Prostate gland (tissue), 2 donors: ENCODE measurements at regions not wholly inside any gene's neighbourhood (a gene's known extent, or its start where the extent isn't known, plus 50 kb on each side); places are given as distances from the start of the nearest gene placed in this dataset.

Experiments
- POLR2A ChIP-seq: fragments of 450-650 bp; IDR thresholded peaks from one replicate; pipeline ENCODE4 v1.6.1; 2016; ENCODE audit warnings: antibody characterized with exemption, mild to moderate bottlenecking
- TF ChIP-seq, protein P1 (sequence below), 4 experiments: fragments of 200-600 bp in 2 of 4; fragments of 450-650 bp in 2 of 4; sonication (generic) in 2 of 4; IDR thresholded peaks; 1 replicate in 3 of 4; 2 replicates in 1 of 4; pipeline ENCODE4 v1.5.1; 2016 to 2019; ENCODE audit warnings: antibody characterized with exemption in 4 of 4, mild to moderate bottlenecking in 2 of 4, moderate library complexity in 2 of 4

DNA sequence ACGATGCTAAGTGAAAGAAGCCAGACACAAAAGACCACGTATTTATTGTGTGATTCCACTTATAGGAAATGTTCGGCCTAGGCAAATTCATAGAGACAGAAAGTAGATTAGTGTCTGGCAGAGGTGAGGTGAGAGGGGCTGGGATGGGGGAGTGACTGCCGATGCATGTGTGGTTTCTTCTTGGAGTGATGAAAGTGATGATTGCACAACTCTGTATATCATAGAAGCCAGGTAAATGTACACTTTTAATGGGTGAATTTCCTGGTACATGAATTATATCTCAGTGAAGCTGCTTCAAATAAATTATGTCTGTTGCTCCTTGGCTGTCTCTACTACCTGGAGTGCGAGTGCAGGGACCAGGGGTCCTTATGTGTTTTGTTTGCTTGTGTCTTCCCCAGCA, 76.2 kb upstream of the PTCH1 start:
- TF ChIP-seq, protein P1, sequence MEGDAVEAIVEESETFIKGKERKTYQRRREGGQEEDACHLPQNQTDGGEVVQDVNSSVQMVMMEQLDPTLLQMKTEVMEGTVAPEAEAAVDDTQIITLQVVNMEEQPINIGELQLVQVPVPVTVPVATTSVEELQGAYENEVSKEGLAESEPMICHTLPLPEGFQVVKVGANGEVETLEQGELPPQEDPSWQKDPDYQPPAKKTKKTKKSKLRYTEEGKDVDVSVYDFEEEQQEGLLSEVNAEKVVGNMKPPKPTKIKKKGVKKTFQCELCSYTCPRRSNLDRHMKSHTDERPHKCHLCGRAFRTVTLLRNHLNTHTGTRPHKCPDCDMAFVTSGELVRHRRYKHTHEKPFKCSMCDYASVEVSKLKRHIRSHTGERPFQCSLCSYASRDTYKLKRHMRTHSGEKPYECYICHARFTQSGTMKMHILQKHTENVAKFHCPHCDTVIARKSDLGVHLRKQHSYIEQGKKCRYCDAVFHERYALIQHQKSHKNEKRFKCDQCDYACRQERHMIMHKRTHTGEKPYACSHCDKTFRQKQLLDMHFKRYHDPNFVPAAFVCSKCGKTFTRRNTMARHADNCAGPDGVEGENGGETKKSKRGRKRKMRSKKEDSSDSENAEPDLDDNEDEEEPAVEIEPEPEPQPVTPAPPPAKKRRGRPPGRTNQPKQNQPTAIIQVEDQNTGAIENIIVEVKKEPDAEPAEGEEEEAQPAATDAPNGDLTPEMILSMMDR (IDR thresholded peaks at IDR 0.05) = no peak
- no peak for TF ChIP-seq POLR2A
